GM12878 (cell line): ENCODE measurements at regions not wholly inside any gene's neighbourhood (a gene's known extent, or its start where the extent isn't known, plus 50 kb on each side); places are given as distances from the start of the nearest gene placed in this dataset.

Experiments used
- ATAC-seq: fragments of 200-7000 bp; cut with Tn5 transposase; 3 replicates; pipeline ENCODE4 v1.9.1; 2020; ENCODE audit warnings: mild to moderate bottlenecking, moderate library complexity
- BruUV-seq: library from RNA; stranded (reverse); fragments of 400-500 nt; replicated peaks from 2 replicates; lab custom pipeline; 2021; lab: Mats Ljungman, UMichigan
- CTCF ChIA-PET: fragments of 300-600 bp; sonication (Branson Sonifier 250); formaldehyde crosslinking; extraction: SDS; loops from one replicate; lab custom pipeline; 2021; ENCODE audit warnings: inconsistent platforms; lab: Yijun Ruan, JAX
- POLR2A ChIA-PET: fragments of 350-600 bp; formaldehyde crosslinking; extraction: SDS; loops from one replicate; lab custom pipeline; 2021; ENCODE audit warnings: inconsistent platforms; lab: Charles Lee
- RAD21 ChIA-PET: fragments of 300-600 bp; sonication (Branson Sonifier 250); formaldehyde crosslinking; loops from one replicate; lab custom pipeline; 2023; ENCODE audit warnings: antibody characterized with exemption; ENCODE audit not compliant: unreplicated experiment; lab: Charles Lee
- SMC1A ChIA-PET: fragments of 300-600 bp; sonication (Branson Sonifier 250); formaldehyde crosslinking; loops from one replicate; lab custom pipeline; 2023; ENCODE audit not compliant: unreplicated experiment, uncharacterized antibody; lab: Charles Lee
- DNase-seq: peaks from one replicate; pipeline ENCODE4 v3.0.0-alpha.2; 2011; ENCODE audit warnings: low read depth, low spot score
- FAIRE-seq: peaks from 3 replicates; lab custom pipeline; 2011; peaks lifted over from hg19 to GRCh38; lab: Jason Lieb, UNC
- H2AFZ ChIP-seq: 2 replicates; pipeline ENCODE4 v1.6.0; 2011; ENCODE audit warnings: low read depth, low read length, control low read depth; ENCODE audit not compliant: control insufficient read depth
- H3K27ac ChIP-seq: 2 replicates; pipeline ENCODE4 v1.5.1; 2011; ENCODE audit warnings: control low read depth; ENCODE audit not compliant: control insufficient read depth, insufficient read depth
- H3K27me3 ChIP-seq, 2 experiments: replicated peaks in 1 of 2; 2 replicates each; pipeline versions ENCODE4 v1.6.0 to v1.6.1; 2011; ENCODE audit warnings: low read length in 1 of 2; ENCODE audit not compliant: control insufficient read depth in 2 of 2, insufficient read depth in 2 of 2
- H3K36me3 ChIP-seq, 2 experiments: 2 replicates each; pipeline ENCODE4 v1.5.1; 2011; ENCODE audit warnings: low read length in 1 of 2; ENCODE audit not compliant: control insufficient read depth in 2 of 2, insufficient read depth in 2 of 2
- H3K4me1 ChIP-seq: 2 replicates; pipeline ENCODE4 v1.6.1; 2011; ENCODE audit warnings: mild to moderate bottlenecking, low read length, moderate library complexity, mixed read lengths; ENCODE audit not compliant: control insufficient read depth, insufficient read depth
- H3K4me2 ChIP-seq: 2 replicates; pipeline ENCODE4 v1.6.0; 2011; ENCODE audit warnings: control low read depth; ENCODE audit not compliant: control insufficient read depth, insufficient read depth
- H3K4me3 ChIP-seq: fragments of 200-600 bp; sonication (generic); 2 replicates; pipeline ENCODE4 v1.5.1; 2016
- H3K79me2 ChIP-seq: 2 replicates; pipeline ENCODE4 v1.6.0; 2011; ENCODE audit warnings: low read length; ENCODE audit not compliant: control insufficient read depth, insufficient read depth
- H3K9ac ChIP-seq: 2 replicates; pipeline ENCODE4 v1.8.0; 2011; ENCODE audit warnings: low read length, control low read depth, mixed read lengths; ENCODE audit not compliant: control insufficient read depth, insufficient read depth
- H3K9me3 ChIP-seq: replicated peaks from 3 replicates; pipeline ENCODE4 v1.5.1; 2011; ENCODE audit warnings: mild to moderate bottlenecking, low read length; ENCODE audit not compliant: control insufficient read depth, insufficient read depth
- H4K20me1 ChIP-seq: 2 replicates; pipeline ENCODE4 v1.6.0; 2011; ENCODE audit not compliant: control insufficient read depth, insufficient read depth
- CBX3 ChIP-seq: fragments of 200-600 bp; sonication (generic); IDR thresholded peaks from 2 replicates; pipeline ENCODE4 v1.6.1; 2016; ENCODE audit warnings: low read depth, borderline replicate concordance
- JUND ChIP-seq: IDR thresholded peaks from 2 replicates; pipeline ENCODE4 v1.6.1; 2012; ENCODE audit warnings: low read depth, mild to moderate bottlenecking, low read length, improper control_type of control experiment, moderate library complexity
- KAT2A ChIP-seq: conservative IDR thresholded peaks from 2 replicates; pipeline ENCODE4 v1.6.1; 2011; ENCODE audit warnings: low read depth, low read length; ENCODE audit not compliant: control insufficient read depth
- SMARCA5 ChIP-seq: fragments of 450-650 bp; IDR thresholded peaks from 2 replicates; pipeline ENCODE4 v1.6.1; 2017; ENCODE audit warnings: mild to moderate bottlenecking
- SREBF2 ChIP-seq: IDR thresholded peaks from 2 replicates; pipeline ENCODE4 v1.6.1; 2012; ENCODE audit warnings: mild to moderate bottlenecking, low read length
- SRF ChIP-seq, 2 experiments: IDR thresholded peaks; 2 replicates each; pipeline ENCODE4 v1.6.1; 2011; ENCODE audit warnings: low read depth in 2 of 2, low read length in 2 of 2, mild to moderate bottlenecking in 1 of 2, moderate library complexity in 1 of 2
- TCF3 ChIP-seq: IDR thresholded peaks from 2 replicates; pipeline ENCODE4 v1.6.1; 2012; ENCODE audit warnings: low read depth, mild to moderate bottlenecking, low read length, borderline replicate concordance; ENCODE audit not compliant: insufficient read depth
- ZNF207 ChIP-seq: fragments of 450-650 bp; IDR thresholded peaks from 2 replicates; pipeline ENCODE4 v1.6.1; 2014; ENCODE audit warnings: antibody characterized with exemption, mild to moderate bottlenecking, borderline replicate concordance
- WGBS: methylation state at CpG from one replicate; pipeline ENCODE4 v1.1.6; 2016; ENCODE audit warnings: low lambda C conversion rate; ENCODE audit not compliant: insufficient replicate concordance, insufficient coverage; ENCODE audit errors: missing lambda C conversion rate; 5-methylcytosine and 5-hydroxymethylcytosine counted together
- in situ Hi-C: fragments of 300-500 bp; cut with MboI; formaldehyde crosslinking; loops from 9 replicates; pipeline ENCODE4 v1.14.3; 2018; ENCODE audit warnings: mixed read lengths
- intact Hi-C: fragments of 100-400 bp; cut with micrococcal nuclease; formaldehyde crosslinking; loops from one replicate; pipeline ENCODE4 v1.14.2; 2022; ENCODE audit not compliant: unreplicated experiment
- TF ChIP-seq, protein P1 (sequence below): IDR thresholded peaks from 2 replicates; pipeline ENCODE4 v1.6.1; 2011; ENCODE audit warnings: borderline replicate concordance, low read depth, mild to moderate bottlenecking, moderate library complexity, low read length; ENCODE audit not compliant: insufficient read depth, poor library complexity, severe bottlenecking
- TF ChIP-seq, protein P2 (sequence below): IDR thresholded peaks from 2 replicates; pipeline ENCODE4 v1.6.1; 2012; ENCODE audit warnings: low read length, inconsistent platforms

GRCh38 chr4:3682236-3683076 is 83.7 kb upstream of the ADRA2C start (continued):
- TF ChIP-seq, protein P1, sequence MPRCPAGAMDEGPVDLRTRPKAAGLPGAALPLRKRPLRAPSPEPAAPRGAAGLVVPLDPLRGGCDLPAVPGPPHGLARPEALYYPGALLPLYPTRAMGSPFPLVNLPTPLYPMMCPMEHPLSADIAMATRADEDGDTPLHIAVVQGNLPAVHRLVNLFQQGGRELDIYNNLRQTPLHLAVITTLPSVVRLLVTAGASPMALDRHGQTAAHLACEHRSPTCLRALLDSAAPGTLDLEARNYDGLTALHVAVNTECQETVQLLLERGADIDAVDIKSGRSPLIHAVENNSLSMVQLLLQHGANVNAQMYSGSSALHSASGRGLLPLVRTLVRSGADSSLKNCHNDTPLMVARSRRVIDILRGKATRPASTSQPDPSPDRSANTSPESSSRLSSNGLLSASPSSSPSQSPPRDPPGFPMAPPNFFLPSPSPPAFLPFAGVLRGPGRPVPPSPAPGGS: no peak
- no peak for TF ChIP-seq SREBF2

DNA sequence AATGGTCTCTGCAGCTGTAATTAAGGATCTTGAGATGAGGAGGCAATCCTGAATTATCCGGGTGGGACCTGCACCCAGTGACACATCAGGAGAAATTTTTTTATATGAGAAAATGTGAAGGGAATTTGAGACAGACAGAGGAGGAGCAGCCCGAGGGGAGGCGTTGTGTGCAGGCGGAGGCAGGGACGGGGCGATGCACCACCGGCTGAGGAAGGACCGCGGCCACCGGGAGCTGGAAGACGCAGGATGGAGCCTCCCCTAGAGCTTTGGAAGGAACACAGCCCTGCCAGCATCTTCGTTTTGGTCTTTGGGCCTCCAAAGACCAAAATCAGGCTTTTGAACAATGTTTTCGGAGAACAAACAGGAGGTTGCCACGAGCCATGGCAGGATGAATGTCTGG is 85.0 kb upstream of the ADRA2C start:
- no peak for ATAC-seq
- CTCF ChIA-PET: no interaction called here
- no peak overlapping the region for H3K27ac ChIP-seq
- TF ChIP-seq SMARCA5 (no peak), ZNF207 (no peak), SRF (IDR thresholded peaks at IDR 0.05; ENCODE audit: low read depth in 2 of 2, low read length in 2 of 2) (no peak), JUND (no peak), KAT2A (no peak), CBX3 (no peak), TCF3 (no peak)
- TF ChIP-seq, protein P2, sequence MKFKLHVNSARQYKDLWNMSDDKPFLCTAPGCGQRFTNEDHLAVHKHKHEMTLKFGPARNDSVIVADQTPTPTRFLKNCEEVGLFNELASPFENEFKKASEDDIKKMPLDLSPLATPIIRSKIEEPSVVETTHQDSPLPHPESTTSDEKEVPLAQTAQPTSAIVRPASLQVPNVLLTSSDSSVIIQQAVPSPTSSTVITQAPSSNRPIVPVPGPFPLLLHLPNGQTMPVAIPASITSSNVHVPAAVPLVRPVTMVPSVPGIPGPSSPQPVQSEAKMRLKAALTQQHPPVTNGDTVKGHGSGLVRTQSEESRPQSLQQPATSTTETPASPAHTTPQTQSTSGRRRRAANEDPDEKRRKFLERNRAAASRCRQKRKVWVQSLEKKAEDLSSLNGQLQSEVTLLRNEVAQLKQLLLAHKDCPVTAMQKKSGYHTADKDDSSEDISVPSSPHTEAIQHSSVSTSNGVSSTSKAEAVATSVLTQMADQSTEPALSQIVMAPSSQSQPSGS: no peak
- TF ChIP-seq, all 136 proteins: peak for 0
- FAIRE-seq: no peak
- DNase-seq: no peak
- no peak overlapping the region for H3K4me2 ChIP-seq
- SMC1A ChIA-PET: no interaction called here
- POLR2A ChIA-PET: no interaction called here
- no peaks in the 10 kb centered on the region for H3K36me3 ChIP-seq
- H2AFZ ChIP-seq: no peak overlapping the region
- no peaks in the 10 kb centered on the region for H3K79me2 ChIP-seq
- H3K9me3 ChIP-seq: no peaks in the 10 kb centered on the region
- RAD21 ChIA-PET: no interaction called here
- H3K4me1 ChIP-seq: no peaks in the 10 kb centered on the region
- no TSS peak for BruUV-seq
- intact Hi-C loops (no loop called here), in situ Hi-C loops (no loop called here)
- no peaks in the 10 kb centered on the region for H3K27me3 ChIP-seq
- no peak overlapping the region for H3K9ac ChIP-seq
- no peak overlapping the region for H3K4me3 ChIP-seq
- WGBS: 45% methylated on average over 14 of the region's 14 CpGs
- no peaks in the 10 kb centered on the region for H4K20me1 ChIP-seq
